T47D (cell line): ENCODE measurements at regions not wholly inside any gene's neighbourhood (a gene's known extent, or its start where the extent isn't known, plus 50 kb on each side); places are given as distances from the start of the nearest gene placed in this dataset.

Source experiments
- DNase-seq, 2 experiments: peaks; one replicate each; pipeline versions ENCODE4 v3.0.0 to v3.0.0-alpha.2; 2011 to 2012; ENCODE audit warnings: low read depth in 1 of 2, low spot score in 1 of 2
- JUND ChIP-seq: IDR thresholded peaks from 2 replicates; pipeline ENCODE4 v1.6.1; 2012; ENCODE audit warnings: low read depth
- in situ Hi-C: cut with HindIII; loops from 2 replicates; pipeline ENCODE4 v1.10.0; 2016; ENCODE audit warnings: low sequenced_read_pairs, low pct_unique_long_range_greater_than_20kb

- DNase-seq, result no peak
- in situ Hi-C loops, result no loop called here
- TF ChIP-seq JUND, result no peak
Observed at GRCh38 chr1:223029985-223030769, 112.9 kb downstream of the TLR5 start.

GRCh38 chr1:223030871-223031400 lies 112.1 kb downstream of the TLR5 start:
- no peak for TF ChIP-seq JUND
- no peak for DNase-seq
- in situ Hi-C loops, result no loop called here

- TF ChIP-seq JUND, result no peak
- DNase-seq, result no peak
- in situ Hi-C loops, result no loop called here
Observed at GRCh38 chr1:223031733-223032601, 111.1 kb downstream of the TLR5 start.

- DNase-seq, result no peak
- in situ Hi-C loops, result no loop called here
- no peak for TF ChIP-seq JUND
Observed at GRCh38 chr1:223033658-223034057, 109.4 kb downstream of the TLR5 start.

GRCh38 chr1:223034270-223034798 lies 108.7 kb downstream of the TLR5 start:
- DNase-seq, result no peak
- in situ Hi-C loops, result no loop called here
- no peak for TF ChIP-seq JUND

GRCh38 chr1:223035724-223036478 lies 107.1 kb downstream of the TLR5 start:
- no peak for DNase-seq
- TF ChIP-seq JUND, result no peak
- in situ Hi-C loops, result no loop called here

- no peak for TF ChIP-seq JUND
- in situ Hi-C loops, result no loop called here
- no peak for DNase-seq
Observed at GRCh38 chr1:223036479-223036845, 106.6 kb downstream of the TLR5 start.

GRCh38 chr1:223037845-223038244 lies 105.2 kb downstream of the TLR5 start:
- in situ Hi-C loops, result no loop called here
- no peak for TF ChIP-seq JUND
- DNase-seq, result no peak

GRCh38 chr1:223038288-223039006 lies 104.6 kb downstream of the TLR5 start:
- in situ Hi-C loops, result no loop called here
- no peak for DNase-seq
- no peak for TF ChIP-seq JUND

GRCh38 chr1:223039990-223040389 lies 103.1 kb downstream of the TLR5 start:
- no peak for DNase-seq
- no peak for TF ChIP-seq JUND
- in situ Hi-C loops, result no loop called here

- no peak for TF ChIP-seq JUND
- in situ Hi-C loops, result no loop called here
- peak in 1 of 2 experiments; percentile 73 for DNase-seq
Observed at GRCh38 chr1:223041481-223041880, 101.6 kb downstream of the TLR5 start.
